GM19438 (cell line): ENCODE measurements at regions not wholly inside any gene's neighbourhood (a gene's known extent, or its start where the extent isn't known, plus 50 kb on each side); places are given as distances from the start of the nearest gene placed in this dataset.
"Not testable (repeated sequence)": the region's sequence is repeated elsewhere in the genome, so short reads cannot be mapped to it uniquely, and the experiment has no call there.

Experiments used
- ATAC-seq: cut with Tn5 transposase; IDR thresholded peaks from one replicate; pipeline ENCODE4 v1.9.1; 2021; ENCODE audit warnings: low read depth; ENCODE audit not compliant: unreplicated experiment

GRCh38 chrX:81857192-81857591 is 655.3 kb downstream of the SH3BGRL start:
- ATAC-seq: no peak

DNA sequence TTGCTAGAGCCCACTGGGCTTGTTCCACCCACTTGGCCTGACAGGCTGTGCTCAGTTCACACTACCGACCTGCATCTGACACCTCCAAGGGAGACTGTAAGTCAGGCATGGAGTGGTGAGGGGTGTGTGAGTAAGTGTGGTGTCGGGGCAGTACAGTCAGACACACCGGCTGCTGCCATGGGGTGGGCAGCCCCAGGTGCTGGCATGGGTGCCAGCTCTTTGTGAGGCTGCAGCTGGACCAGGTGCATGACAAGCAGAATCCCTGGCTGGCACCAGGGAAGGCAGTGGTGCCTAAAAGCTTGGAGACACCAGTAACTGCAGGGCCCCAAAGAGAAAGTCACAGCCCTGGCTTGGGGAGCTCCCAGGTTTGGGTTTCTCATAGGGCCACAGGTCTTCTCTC is 665.0 kb downstream of the SH3BGRL start:
- no peak for ATAC-seq

GRCh38 chrX:81868979-81869378 is 667.1 kb downstream of the SH3BGRL start:
- ATAC-seq: no peak

- no peak for ATAC-seq
Observed at GRCh38 chrX:81874807-81875206, 672.9 kb downstream of the SH3BGRL start.

DNA sequence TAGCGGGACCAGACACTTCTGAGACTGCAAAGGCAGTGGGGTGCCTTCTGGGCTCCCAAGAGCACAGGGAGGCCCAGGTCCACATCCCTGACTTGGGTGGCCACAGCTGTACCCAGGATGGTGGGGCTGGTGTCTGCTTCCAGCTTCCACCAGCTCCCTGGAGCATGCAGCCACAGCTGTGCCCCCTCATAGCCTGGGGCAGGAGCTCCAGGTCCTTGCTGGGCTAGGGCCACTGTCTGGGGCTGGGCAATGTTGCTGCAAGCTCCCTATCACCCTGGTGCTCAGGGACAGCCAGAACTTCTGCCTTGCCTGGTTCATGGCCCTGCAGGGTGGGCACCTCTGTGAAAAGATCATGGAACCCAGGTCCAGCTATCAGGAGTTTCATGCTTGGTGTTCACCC is 673.9 kb downstream of the SH3BGRL start:
- no peak for ATAC-seq

GRCh38 chrX:81876437-81876836 is 674.5 kb downstream of the SH3BGRL start:
- ATAC-seq: no peak

GRCh38 chrX:81890521-81890920 is 688.6 kb downstream of the SH3BGRL start:
- ATAC-seq: no peak

GRCh38 chrX:81900522-81900921 is 698.6 kb downstream of the SH3BGRL start:
- ATAC-seq: no peak

DNA sequence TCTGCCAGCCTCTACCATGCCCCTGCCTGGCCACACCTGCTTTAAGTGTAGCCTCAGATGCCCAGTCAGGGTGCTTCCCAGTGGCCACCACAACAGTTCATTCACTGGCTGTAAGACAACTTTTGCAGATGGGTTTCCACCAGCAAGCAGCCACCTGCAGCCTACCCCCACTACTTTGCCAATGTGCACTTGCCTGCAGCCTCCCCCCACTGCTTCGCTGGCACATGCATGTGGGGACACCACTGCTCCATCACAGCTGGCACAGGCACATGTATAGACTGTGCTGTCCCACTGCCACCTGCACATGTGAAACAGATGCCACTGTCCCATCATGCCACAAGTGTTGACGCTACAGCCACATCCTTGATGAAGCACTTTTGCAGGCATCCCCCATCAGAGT is 723.9 kb downstream of the SH3BGRL start:
- ATAC-seq: no peak

GRCh38 chrX:81945911-81946310 is 744.0 kb downstream of the SH3BGRL start:
- not testable (repeated sequence) for ATAC-seq

DNA sequence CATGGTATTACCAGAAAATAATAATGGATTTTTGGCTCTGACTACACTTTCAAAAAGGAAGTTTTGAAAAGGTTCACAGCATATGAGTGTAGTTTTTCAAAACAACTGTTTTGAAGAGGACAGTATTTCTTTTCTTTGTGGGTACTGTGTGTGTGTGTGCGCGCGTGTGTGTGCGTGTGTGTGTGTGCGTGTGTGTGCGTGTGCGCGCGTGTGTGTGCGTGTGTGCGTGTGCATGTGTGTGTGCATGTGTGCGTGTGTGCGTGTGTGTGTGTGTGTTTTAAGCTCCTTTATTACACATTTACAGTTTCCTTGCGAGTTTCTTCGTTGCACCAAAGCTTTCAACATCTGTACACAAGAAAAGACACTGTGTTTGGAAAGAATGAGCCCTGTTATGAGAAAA is 755.4 kb downstream of the SH3BGRL start:
- no peak for ATAC-seq

DNA sequence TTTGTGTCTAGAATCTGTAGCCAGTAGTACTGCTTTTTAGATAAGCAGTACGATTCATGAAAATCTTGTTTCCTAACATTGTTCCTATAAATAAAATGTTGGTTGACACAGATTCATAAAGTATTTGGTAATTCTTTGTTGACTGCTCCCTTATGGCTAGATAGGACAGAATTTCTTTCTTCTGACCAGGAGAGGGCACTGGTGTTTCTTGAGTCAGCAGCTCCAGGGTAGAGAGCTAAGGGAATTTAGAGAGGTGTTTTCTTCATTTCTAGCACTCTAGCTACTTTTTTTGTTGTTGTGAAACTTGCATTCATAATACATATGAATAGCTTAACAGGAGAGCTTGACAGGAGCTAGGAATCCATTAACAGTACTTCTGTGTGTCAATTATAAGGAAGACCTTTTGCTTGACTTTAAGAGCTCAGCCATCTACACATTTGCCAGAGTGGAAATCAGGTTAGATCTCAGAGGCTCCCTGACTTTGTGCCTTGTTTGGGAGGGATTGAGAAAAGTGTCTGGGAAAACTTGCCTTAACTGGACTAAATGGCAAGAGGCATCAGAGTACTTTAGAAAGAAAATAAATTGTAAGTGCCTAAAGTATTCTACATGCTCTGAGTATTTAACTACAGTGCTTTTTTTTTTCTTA is 756.1 kb downstream of the SH3BGRL start:
- ATAC-seq: peak; percentile 77

- no peak for ATAC-seq
Observed at GRCh38 chrX:81959964-81960363, 758.1 kb downstream of the SH3BGRL start.

DNA sequence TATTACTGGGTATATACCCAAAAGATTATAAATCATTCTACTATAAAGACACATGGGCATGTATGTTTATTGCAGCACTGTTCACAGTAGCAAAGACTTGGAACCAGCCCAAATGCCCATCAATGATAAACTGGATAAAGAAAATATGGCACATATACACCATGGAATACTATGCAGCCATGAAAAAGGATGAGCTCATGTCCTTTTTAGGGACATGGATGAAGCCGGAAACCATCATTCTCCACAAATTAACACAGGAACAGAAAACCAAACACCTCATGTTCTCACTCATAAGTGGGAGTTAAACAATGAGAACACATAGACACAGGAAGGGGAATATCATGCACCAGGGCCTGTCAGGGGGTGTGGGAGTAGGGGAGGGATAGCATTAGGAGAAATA is 772.5 kb downstream of the SH3BGRL start:
- ATAC-seq: not testable (repeated sequence)

DNA sequence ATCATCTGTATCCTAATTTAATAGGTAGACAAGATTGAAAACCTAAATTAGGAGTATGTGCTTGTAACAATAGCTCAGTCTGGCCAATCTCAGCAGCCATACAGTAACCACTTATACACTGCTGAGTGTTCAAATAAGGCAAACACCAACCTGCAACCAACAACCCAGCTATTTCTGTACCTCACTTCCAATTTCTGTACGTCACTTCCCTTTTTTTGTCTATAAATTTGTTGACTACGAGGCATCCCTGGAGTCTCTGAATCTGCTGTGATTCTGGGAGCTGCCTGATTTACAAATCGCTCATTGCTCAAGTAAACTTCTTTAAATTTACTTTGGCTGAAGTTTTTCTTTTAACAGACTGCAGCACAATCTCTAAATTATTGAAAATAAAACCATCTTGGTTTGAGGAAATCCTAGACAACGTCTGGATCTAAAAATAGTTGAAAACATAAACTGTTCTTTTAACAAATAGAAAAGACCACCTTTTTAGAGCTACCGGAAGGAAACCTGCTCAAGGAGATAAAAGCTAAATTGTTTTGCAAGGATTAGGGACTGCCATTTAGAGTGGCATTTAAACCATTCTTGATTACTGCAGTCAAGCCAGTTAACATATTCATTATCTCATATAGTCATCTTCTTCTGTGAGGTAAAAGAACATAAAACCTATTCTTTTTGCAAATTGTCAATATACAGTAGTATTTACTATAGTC is 778.1 kb downstream of the SH3BGRL start:
- no peak for ATAC-seq

GRCh38 chrX:81987217-81987616 is 785.3 kb downstream of the SH3BGRL start:
- not testable (repeated sequence) for ATAC-seq

DNA sequence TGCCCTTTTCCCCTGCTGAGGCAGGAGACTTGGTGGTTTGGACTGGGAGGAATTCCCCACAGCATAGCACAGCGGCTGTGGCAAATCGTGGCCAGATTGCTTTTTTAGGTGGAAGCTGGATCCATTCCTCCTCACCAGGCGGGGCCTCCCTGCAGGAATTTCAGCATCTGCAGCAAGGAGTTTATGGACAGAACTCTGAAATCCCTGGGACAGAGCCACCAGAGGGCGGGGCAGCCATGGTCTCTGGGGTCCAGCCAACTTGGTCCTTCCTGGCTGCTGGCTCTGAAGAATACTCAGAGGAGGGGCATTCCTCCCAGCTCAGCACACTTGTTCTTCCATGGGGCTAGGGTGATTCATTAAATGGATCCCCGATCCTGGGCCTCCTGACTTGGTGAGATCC is 794.3 kb downstream of the SH3BGRL start:
- ATAC-seq: no peak

GRCh38 chrX:82029571-82030218 is 827.8 kb downstream of the SH3BGRL start:
- ATAC-seq: no peak

DNA sequence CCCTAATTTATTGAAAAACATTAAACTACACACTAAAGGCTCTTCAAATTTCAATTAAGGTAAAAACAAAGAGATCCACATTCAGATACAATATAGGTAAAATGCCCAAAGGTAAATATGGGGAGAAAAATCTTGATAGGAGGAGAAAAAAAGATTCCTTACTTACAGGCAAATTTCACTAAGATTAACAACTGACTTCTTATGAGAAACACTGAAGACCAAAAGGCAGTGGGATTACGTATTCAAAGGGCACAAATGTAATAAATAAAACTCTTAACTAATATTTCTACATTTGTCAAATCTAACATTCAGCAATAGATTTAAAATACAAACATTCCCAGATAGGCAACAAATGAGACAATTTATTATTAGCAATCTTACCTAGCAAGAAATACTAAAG is 829.3 kb downstream of the SH3BGRL start:
- no peak for ATAC-seq

DNA sequence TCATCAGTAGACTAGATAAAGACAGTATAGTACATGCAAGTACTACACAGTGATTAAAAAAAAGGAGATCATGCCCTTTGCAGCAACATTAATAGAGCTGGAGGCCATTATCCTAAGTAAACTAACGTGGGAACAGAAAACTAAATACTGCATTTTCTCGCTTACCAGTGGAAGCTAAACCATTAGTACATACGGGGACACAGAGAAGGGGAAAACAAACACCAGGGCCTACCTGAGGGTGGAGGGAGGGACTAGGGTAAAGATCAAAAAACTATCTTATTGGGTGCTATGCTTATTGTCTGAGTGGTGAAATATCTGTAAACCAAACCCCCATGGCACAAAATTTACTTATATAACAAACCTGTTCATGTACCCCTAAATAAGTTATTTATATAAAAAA is 836.9 kb downstream of the SH3BGRL start:
- no peak for ATAC-seq

DNA sequence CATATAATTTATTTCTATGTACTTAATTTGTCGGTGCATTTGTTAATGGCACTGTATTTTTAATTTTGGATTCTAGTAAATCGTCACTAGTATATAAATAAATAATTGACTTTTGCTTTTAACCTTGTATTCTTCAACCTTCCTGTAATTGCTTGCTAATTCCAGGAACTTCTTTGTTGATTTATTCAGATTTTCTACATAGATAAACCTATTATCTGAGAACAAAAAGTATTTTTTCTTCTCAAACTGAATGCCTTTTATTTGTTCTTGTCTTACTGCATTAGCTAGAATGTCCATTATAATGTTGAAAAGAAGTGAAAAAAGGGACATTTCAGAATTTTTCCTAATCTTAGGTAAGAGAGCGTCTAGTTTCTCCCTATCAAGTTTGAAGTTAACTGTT is 839.1 kb downstream of the SH3BGRL start:
- no peak for ATAC-seq

DNA sequence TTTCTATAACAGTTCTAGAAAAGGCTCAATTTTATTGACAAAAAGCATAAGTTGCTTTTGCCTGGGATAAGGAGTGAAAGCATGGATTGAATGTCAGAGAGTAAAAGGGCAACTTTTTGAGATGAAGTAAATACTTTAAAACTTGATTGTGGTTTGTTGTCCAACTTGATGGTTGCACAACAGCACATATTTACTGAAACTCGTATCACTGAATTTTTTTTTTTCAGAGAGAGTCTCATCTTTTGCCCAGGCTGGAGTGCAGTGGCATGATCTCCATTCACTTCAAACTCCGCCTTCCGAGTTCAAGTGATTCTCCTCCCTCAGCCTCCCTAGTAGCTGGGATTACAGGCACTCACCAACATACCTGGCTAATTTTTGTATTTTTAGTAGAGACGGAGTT is 856.8 kb downstream of the SH3BGRL start:
- ATAC-seq: no peak
